CD14-positive monocyte (primary cell): ENCODE measurements at regions not wholly inside any gene's neighbourhood (a gene's known extent, or its start where the extent isn't known, plus 50 kb on each side); places are given as distances from the start of the nearest gene placed in this dataset.

Source experiments
- DNase-seq, 3 donors: peaks; one replicate each; pipeline ENCODE4 v3.0.0-alpha.2; 2011 to 2022
- H2AFZ ChIP-seq: 2 replicates; pipeline ENCODE4 v1.6.0; 2012; ENCODE audit warnings: mild to moderate bottlenecking, low read depth, low read length, inconsistent platforms; ENCODE audit not compliant: insufficient read depth, poor library complexity, severe bottlenecking
- H3K27ac ChIP-seq, 2 donors: 1 replicate in 1 of 2; 2 replicates in 1 of 2; pipeline ENCODE4 v1.5.1; 2012 to 2013; ENCODE audit warnings: low read length in 2 of 2, control low read depth in 1 of 2, inconsistent platforms in 1 of 2, low read depth in 1 of 2, mild to moderate bottlenecking in 1 of 2
- H3K27me3 ChIP-seq, 2 donors: one replicate each; pipeline versions ENCODE4 v1.6.0 to v1.6.1; 2011 to 2013; ENCODE audit warnings: low read length in 2 of 2; ENCODE audit not compliant: control insufficient read depth in 2 of 2, insufficient read depth in 2 of 2
- H3K36me3 ChIP-seq, 2 donors: replicated peaks in 1 of 2; 1 replicate in 1 of 2; 2 replicates in 1 of 2; pipeline versions ENCODE4 v1.5.1 to v1.6.1; 2012 to 2013; ENCODE audit warnings: low read length in 2 of 2, control low read depth in 1 of 2, inconsistent platforms in 1 of 2, mild to moderate bottlenecking in 1 of 2; ENCODE audit not compliant: insufficient read depth in 2 of 2, control insufficient read depth in 1 of 2
- H3K4me1 ChIP-seq, 2 donors: 1 replicate in 1 of 2; 2 replicates in 1 of 2; pipeline versions ENCODE4 v1.5.1 to v1.6.1; 2012 to 2013; ENCODE audit warnings: low read length in 2 of 2, control low read depth in 1 of 2, inconsistent platforms in 1 of 2, mild to moderate bottlenecking in 1 of 2, moderate library complexity in 1 of 2; ENCODE audit not compliant: insufficient read depth in 2 of 2, control insufficient read depth in 1 of 2
- H3K4me2 ChIP-seq: replicated peaks from 2 replicates; pipeline ENCODE3; 2012; ENCODE audit warnings: low read length, moderate library complexity, mild to moderate bottlenecking; ENCODE audit not compliant: poor library complexity, severe bottlenecking; ENCODE audit errors: extremely low read depth
- H3K4me3 ChIP-seq, 3 experiments: fragments of 200-600 bp in 1 of 3; sonication (generic) in 1 of 3; replicated peaks in 1 of 3; 1 replicate in 2 of 3; 2 replicates in 1 of 3; pipeline ENCODE4 v1.5.1; 2011 to 2013; ENCODE audit warnings: low read length in 3 of 3, mild to moderate bottlenecking in 3 of 3, control low read depth in 2 of 3, low read depth in 2 of 3, inconsistent platforms in 1 of 3, moderate library complexity in 1 of 3
- H3K79me2 ChIP-seq: 2 replicates; pipeline ENCODE4 v1.6.0; 2012; ENCODE audit warnings: mild to moderate bottlenecking, control low read depth, inconsistent platforms, low read length, moderate library complexity; ENCODE audit not compliant: insufficient read depth
- H3K9ac ChIP-seq: 2 replicates; pipeline ENCODE4 v1.6.0; 2017; ENCODE audit warnings: low read length, mild to moderate bottlenecking; ENCODE audit not compliant: insufficient read depth, poor library complexity, severe bottlenecking
- H3K9me3 ChIP-seq, 2 donors: replicated peaks in 1 of 2; 1 replicate in 1 of 2; 2 replicates in 1 of 2; pipeline versions ENCODE4 v1.5.1 to v1.6.1; 2012 to 2013; ENCODE audit warnings: low read length in 2 of 2, control low read depth in 1 of 2; ENCODE audit not compliant: control insufficient read depth in 1 of 2, insufficient read depth in 1 of 2
- H4K20me1 ChIP-seq: 2 replicates; pipeline ENCODE4 v1.6.0; 2012; ENCODE audit warnings: mild to moderate bottlenecking, low read length, control low read depth, moderate library complexity; ENCODE audit not compliant: insufficient read depth
- H3K27ac Mint-ChIP-seq, 7 donors: one replicate each; pipeline ENCODE4 v1.8.0; 2020; ENCODE audit warnings: mild to moderate bottlenecking in 7 of 7, mixed read lengths in 7 of 7, moderate library complexity in 6 of 7, inconsistent platforms in 2 of 7
- H3K27me3 Mint-ChIP-seq, 3 donors: one replicate each; pipeline ENCODE4 v1.8.0; 2021 to 2022; ENCODE audit warnings: low read depth in 3 of 3, mild to moderate bottlenecking in 3 of 3, mixed read lengths in 3 of 3, moderate library complexity in 3 of 3, inconsistent platforms in 1 of 3
- H3K36me3 Mint-ChIP-seq, 2 donors: one replicate each; pipeline ENCODE4 v1.8.0; 2020; ENCODE audit warnings: mixed read lengths in 2 of 2, inconsistent platforms in 1 of 2, mild to moderate bottlenecking in 1 of 2
- H3K4me1 Mint-ChIP-seq: one replicate; pipeline ENCODE4 v1.8.0; 2020; ENCODE audit warnings: mild to moderate bottlenecking, mixed read lengths
- H3K4me3 Mint-ChIP-seq, 2 donors: one replicate each; pipeline ENCODE4 v1.8.0; 2020; ENCODE audit warnings: mild to moderate bottlenecking in 2 of 2, mixed read lengths in 2 of 2, moderate library complexity in 1 of 2
- H3K9me3 Mint-ChIP-seq, 7 donors: one replicate each; pipeline ENCODE4 v1.8.0; 2020 to 2022; ENCODE audit warnings: mixed read lengths in 7 of 7, mild to moderate bottlenecking in 6 of 7, moderate library complexity in 6 of 7, inconsistent platforms in 2 of 7
- WGBS: methylation state at CpG from one replicate; pipeline ENCODE4 v1.1.5; 2013; ENCODE audit warnings: missing lambda C conversion rate; ENCODE audit not compliant: insufficient coverage; 5-methylcytosine and 5-hydroxymethylcytosine counted together
- intact Hi-C, 2 donors: fragments of 100-400 bp; cut with micrococcal nuclease; formaldehyde crosslinking; loops; one replicate each; pipeline versions ENCODE4 v1.15.0 to v1.15.1; 2023
- TF ChIP-seq, protein P1 (sequence below): fragments of 200-600 bp; IDR thresholded peaks from one replicate; pipeline ENCODE4 v1.8.0; 2022; ENCODE audit warnings: antibody characterized with exemption, mild to moderate bottlenecking

DNA sequence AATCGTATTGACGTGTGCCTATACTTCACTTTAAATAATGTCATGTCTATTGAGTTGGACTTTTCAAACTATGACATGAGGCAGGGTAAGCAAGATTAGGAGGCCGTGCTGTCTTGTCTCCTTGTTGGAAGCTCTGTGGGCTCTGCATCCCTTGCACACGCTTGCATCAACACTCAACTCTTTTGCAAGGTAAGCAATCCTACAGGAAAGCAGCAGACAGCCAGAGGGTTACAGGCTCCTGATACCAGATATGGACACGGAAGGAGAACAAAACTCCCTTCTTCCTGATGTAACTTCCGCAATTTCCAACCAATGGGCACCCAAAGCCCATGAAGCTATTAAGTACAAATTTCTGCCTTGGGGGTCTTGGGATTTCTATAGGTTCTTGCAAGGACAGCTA is 1520.7 kb upstream of the B3GALT2 start:
- DNase-seq = no peak
- Histone ChIP-seq H4K20me1 (no peaks in the 10 kb centered on the region), H3K4me2 (no peak overlapping the region), H3K27me3 (no peaks in the 10 kb centered on the region), H2AFZ (no peak overlapping the region), H3K79me2 (no peaks in the 10 kb centered on the region), H3K9ac (no peak overlapping the region), H3K4me3 (no peak overlapping the region), H3K27ac (no peak overlapping the region), H3K9me3 (peaks cover 5 to 7% of the 10 kb centered on the region in 2 donors), H3K4me1 (no peaks in the 10 kb centered on the region), H3K36me3 (no peaks in the 10 kb centered on the region)
- 92% methylated on average over 2 of the region's 6 CpGs for WGBS
- peaks cover 0 to 5% (median 0%) of the 10 kb centered on the region in 7 donors for H3K9me3 Mint-ChIP-seq
- H3K4me1 Mint-ChIP-seq = no peaks in the 10 kb centered on the region
- TF ChIP-seq, protein P1, sequence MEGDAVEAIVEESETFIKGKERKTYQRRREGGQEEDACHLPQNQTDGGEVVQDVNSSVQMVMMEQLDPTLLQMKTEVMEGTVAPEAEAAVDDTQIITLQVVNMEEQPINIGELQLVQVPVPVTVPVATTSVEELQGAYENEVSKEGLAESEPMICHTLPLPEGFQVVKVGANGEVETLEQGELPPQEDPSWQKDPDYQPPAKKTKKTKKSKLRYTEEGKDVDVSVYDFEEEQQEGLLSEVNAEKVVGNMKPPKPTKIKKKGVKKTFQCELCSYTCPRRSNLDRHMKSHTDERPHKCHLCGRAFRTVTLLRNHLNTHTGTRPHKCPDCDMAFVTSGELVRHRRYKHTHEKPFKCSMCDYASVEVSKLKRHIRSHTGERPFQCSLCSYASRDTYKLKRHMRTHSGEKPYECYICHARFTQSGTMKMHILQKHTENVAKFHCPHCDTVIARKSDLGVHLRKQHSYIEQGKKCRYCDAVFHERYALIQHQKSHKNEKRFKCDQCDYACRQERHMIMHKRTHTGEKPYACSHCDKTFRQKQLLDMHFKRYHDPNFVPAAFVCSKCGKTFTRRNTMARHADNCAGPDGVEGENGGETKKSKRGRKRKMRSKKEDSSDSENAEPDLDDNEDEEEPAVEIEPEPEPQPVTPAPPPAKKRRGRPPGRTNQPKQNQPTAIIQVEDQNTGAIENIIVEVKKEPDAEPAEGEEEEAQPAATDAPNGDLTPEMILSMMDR = no peak
- H3K4me3 Mint-ChIP-seq = no peak overlapping the region
- H3K36me3 Mint-ChIP-seq = no peaks in the 10 kb centered on the region
- intact Hi-C loops = no loop called here
- no peaks in the 10 kb centered on the region for H3K27me3 Mint-ChIP-seq
- H3K27ac Mint-ChIP-seq = no peak overlapping the region

DNA sequence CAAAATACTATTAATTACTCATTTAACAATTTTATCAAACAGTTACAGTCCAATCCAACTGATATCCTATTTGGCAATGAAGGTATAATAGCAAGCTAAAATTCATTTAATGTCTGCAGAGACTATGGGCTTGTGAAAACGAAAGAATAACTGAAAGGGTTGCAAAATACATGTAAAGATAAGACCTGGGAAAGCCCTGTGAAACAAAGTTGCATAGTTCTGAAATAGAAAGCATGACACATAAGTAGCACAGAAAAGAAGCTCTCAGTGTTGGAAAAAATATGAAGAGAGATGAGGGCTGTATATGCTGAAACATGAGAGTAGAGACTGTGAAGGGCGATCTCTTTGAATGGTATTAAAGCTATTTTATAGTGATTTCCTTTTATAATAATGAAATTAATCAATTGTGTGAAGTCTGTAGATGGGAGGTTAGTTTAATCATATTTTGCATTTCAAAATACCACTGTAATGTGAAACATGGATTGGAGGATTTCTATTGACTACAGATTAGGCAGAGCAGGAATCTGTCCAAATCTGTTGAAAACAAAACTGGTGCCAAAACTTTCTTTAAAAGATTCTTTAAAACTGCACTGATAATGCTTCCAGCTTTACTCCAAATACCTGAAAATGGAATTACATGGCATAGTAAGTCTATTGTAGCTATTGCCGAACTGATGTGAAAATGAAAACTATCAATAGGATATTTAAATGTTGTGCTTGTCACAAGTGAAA is 1518.9 kb upstream of the B3GALT2 start:
- peaks cover 1 to 5% of the 10 kb centered on the region in 2 donors for H3K9me3 ChIP-seq
- no peaks in the 10 kb centered on the region for H3K79me2 ChIP-seq
- Mint-ChIP-seq H3K36me3 (no peaks in the 10 kb centered on the region), H3K4me3 (no peak overlapping the region), H3K9me3 (peaks cover 0 to 5% (median 0%) of the 10 kb centered on the region in 7 donors), H3K27me3 (no peaks in the 10 kb centered on the region), H3K27ac (no peak overlapping the region), H3K4me1 (no peaks in the 10 kb centered on the region)
- no peak overlapping the region for H3K27ac ChIP-seq
- no peak overlapping the region for H3K4me2 ChIP-seq
- intact Hi-C loops = no loop called here
- H3K36me3 ChIP-seq = no peaks in the 10 kb centered on the region
- WGBS = 45% methylated on average over 1 of the region's 3 CpGs
- H3K9ac ChIP-seq = no peak overlapping the region
- H3K4me3 ChIP-seq = no peak overlapping the region
- TF ChIP-seq, protein P1 = no peak
- no peak overlapping the region for H2AFZ ChIP-seq
- no peaks in the 10 kb centered on the region for H3K27me3 ChIP-seq
- no peaks in the 10 kb centered on the region for H4K20me1 ChIP-seq
- DNase-seq = no peak
- H3K4me1 ChIP-seq = no peaks in the 10 kb centered on the region
